H9 (cell line): ENCODE measurements at regions not wholly inside any gene's neighbourhood (a gene's known extent, or its start where the extent isn't known, plus 50 kb on each side); places are given as distances from the start of the nearest gene placed in this dataset.

Experiments
- DNase-seq: peaks from one replicate; pipeline ENCODE4 v3.0.0-alpha.2; 2017
- H2AFZ ChIP-seq: one replicate; pipeline ENCODE4 v1.6.1; 2013; ENCODE audit warnings: mild to moderate bottlenecking, low read length, control low read depth, moderate library complexity
- H2AK5ac ChIP-seq: 2 replicates; pipeline ENCODE4 v1.6.1; 2013; ENCODE audit warnings: low read length, control low read depth, mixed read lengths; ENCODE audit not compliant: insufficient read length
- H2BK120ac ChIP-seq: one replicate; pipeline ENCODE4 v1.6.1; 2013; ENCODE audit warnings: low read depth, mild to moderate bottlenecking, low read length, control low read depth, inconsistent platforms; ENCODE audit not compliant: poor library complexity, severe bottlenecking
- H2BK12ac ChIP-seq: 2 replicates; pipeline ENCODE4 v1.6.1; 2013; ENCODE audit warnings: low read length, control low read depth, mixed read lengths, low read depth; ENCODE audit not compliant: insufficient read length
- H2BK15ac ChIP-seq: 2 replicates; pipeline ENCODE4 v1.6.1; 2013; ENCODE audit warnings: low read depth, low read length, control low read depth
- H2BK20ac ChIP-seq: one replicate; pipeline ENCODE4 v1.6.1; 2013; ENCODE audit warnings: low read depth, mild to moderate bottlenecking, low read length, control low read depth, inconsistent platforms; ENCODE audit not compliant: poor library complexity, severe bottlenecking
- H2BK5ac ChIP-seq: 2 replicates; pipeline ENCODE4 v1.6.1; 2013; ENCODE audit warnings: low read length, control low read depth, mixed read lengths; ENCODE audit not compliant: insufficient read length
- H3K14ac ChIP-seq: 2 replicates; pipeline ENCODE4 v1.6.1; 2013; ENCODE audit warnings: low read length, control low read depth; ENCODE audit not compliant: insufficient read depth
- H3K18ac ChIP-seq: 2 replicates; pipeline ENCODE4 v1.6.1; 2013; ENCODE audit warnings: low read depth, mild to moderate bottlenecking, mixed read lengths, low read length, control low read depth; ENCODE audit not compliant: insufficient read length
- H3K23ac ChIP-seq: 2 replicates; pipeline ENCODE4 v1.6.1; 2013; ENCODE audit warnings: low read length, control low read depth, mixed read lengths, low read depth; ENCODE audit not compliant: insufficient read length
- H3K23me2 ChIP-seq: 2 replicates; pipeline ENCODE4 v1.6.1; 2013; ENCODE audit warnings: low read depth, mild to moderate bottlenecking, mixed read lengths, low read length, control low read depth; ENCODE audit not compliant: insufficient read length, poor library complexity, severe bottlenecking
- H3K27ac ChIP-seq: 2 replicates; pipeline ENCODE4 v1.5.1; 2013; ENCODE audit warnings: low read length, control low read depth, mixed read lengths, low read depth; ENCODE audit not compliant: insufficient read length
- H3K27me3 ChIP-seq: 2 replicates; pipeline ENCODE4 v1.6.1; 2013; ENCODE audit warnings: low read length, control low read depth, inconsistent platforms; ENCODE audit not compliant: insufficient read depth
- H3K4ac ChIP-seq: 2 replicates; pipeline ENCODE4 v1.6.1; 2013; ENCODE audit warnings: low read depth, mild to moderate bottlenecking, control low read depth, inconsistent platforms, low read length, moderate library complexity
- H3K4me1 ChIP-seq: 2 replicates; pipeline ENCODE4 v1.6.1; 2013; ENCODE audit warnings: low read length, control low read depth, inconsistent platforms; ENCODE audit not compliant: insufficient read depth
- H3K4me2 ChIP-seq: 2 replicates; pipeline ENCODE4 v1.6.1; 2013; ENCODE audit warnings: low read length, control low read depth, mixed read lengths; ENCODE audit not compliant: insufficient read length, insufficient read depth
- H3K56ac ChIP-seq: 2 replicates; pipeline ENCODE4 v1.6.1; 2013; ENCODE audit warnings: low read depth, mild to moderate bottlenecking, mixed read lengths, low read length, control low read depth; ENCODE audit not compliant: insufficient read length
- H3K79me1 ChIP-seq: 2 replicates; pipeline ENCODE4 v1.6.1; 2013; ENCODE audit warnings: low read depth, mild to moderate bottlenecking, moderate library complexity, low read length, control low read depth, inconsistent platforms; ENCODE audit not compliant: insufficient read depth, poor library complexity, severe bottlenecking
- H3K79me2 ChIP-seq: 2 replicates; pipeline ENCODE4 v1.6.1; 2013; ENCODE audit warnings: low read length, control low read depth, inconsistent platforms; ENCODE audit not compliant: insufficient read depth
- H3K9ac ChIP-seq: 2 replicates; pipeline ENCODE4 v1.6.1; 2013; ENCODE audit warnings: low read length, control low read depth, mixed read lengths; ENCODE audit not compliant: insufficient read length; ENCODE audit errors: extremely low read depth
- H3K9me3 ChIP-seq: one replicate; pipeline ENCODE4 v1.6.1; 2013; ENCODE audit warnings: low read depth, low read length, inconsistent platforms; ENCODE audit not compliant: control insufficient read depth
- H3T11ph ChIP-seq: one replicate; pipeline ENCODE4 v1.6.1; 2013; ENCODE audit warnings: mild to moderate bottlenecking, low read length, control low read depth, inconsistent platforms
- H4K20me1 ChIP-seq: one replicate; pipeline ENCODE4 v1.6.1; 2013; ENCODE audit not compliant: control insufficient read depth, insufficient read length, insufficient read depth
- H4K5ac ChIP-seq: 2 replicates; pipeline ENCODE4 v1.6.1; 2013; ENCODE audit warnings: low read depth, mild to moderate bottlenecking, mixed read lengths, low read length, control low read depth; ENCODE audit not compliant: insufficient read length
- H4K8ac ChIP-seq: replicated peaks from 2 replicates; pipeline ENCODE4 v1.6.1; 2013; ENCODE audit warnings: low read length, control low read depth, mixed read lengths, low read depth; ENCODE audit not compliant: insufficient read length
- H4K91ac ChIP-seq: 2 replicates; pipeline ENCODE4 v1.6.1; 2013; ENCODE audit warnings: low read depth, mild to moderate bottlenecking, moderate library complexity, mixed read lengths, low read length, control low read depth; ENCODE audit not compliant: insufficient read length
- H3K27ac Mint-ChIP-seq, 3 experiments: 2 replicates in 2 of 3; 3 replicates in 1 of 3; pipeline ENCODE4 v1.8.0; 2020 to 2021; ENCODE audit warnings: mixed read lengths in 3 of 3, mild to moderate bottlenecking in 1 of 3, moderate library complexity in 1 of 3
- H3K27me3 Mint-ChIP-seq: 2 replicates; pipeline ENCODE4 v1.8.0; 2021; ENCODE audit warnings: low read depth, mild to moderate bottlenecking, moderate library complexity, mixed read lengths
- H3K36me3 Mint-ChIP-seq, 3 experiments: 2 replicates in 2 of 3; 3 replicates in 1 of 3; pipeline ENCODE4 v1.8.0; 2020 to 2021; ENCODE audit warnings: low read depth in 3 of 3, mixed read lengths in 3 of 3; ENCODE audit not compliant: insufficient read depth in 1 of 3
- H3K4me1 Mint-ChIP-seq, 2 experiments: 2 replicates each; pipeline ENCODE4 v1.8.0; 2020; ENCODE audit warnings: mixed read lengths in 2 of 2
- H3K4me3 Mint-ChIP-seq, 2 experiments: 2 replicates in 1 of 2; 3 replicates in 1 of 2; pipeline ENCODE4 v1.8.0; 2020 to 2021; ENCODE audit warnings: mild to moderate bottlenecking in 2 of 2, mixed read lengths in 2 of 2, moderate library complexity in 1 of 2
- H3K9me3 Mint-ChIP-seq, 2 experiments: 2 replicates in 1 of 2; 3 replicates in 1 of 2; pipeline ENCODE4 v1.8.0; 2020; ENCODE audit warnings: mild to moderate bottlenecking in 2 of 2, mixed read lengths in 2 of 2, moderate library complexity in 1 of 2
- CTCF ChIP-seq: fragments of 200-600 bp; sonication (generic); conservative IDR thresholded peaks from 3 replicates; pipeline ENCODE4 v1.8.0; 2021; ENCODE audit warnings: antibody characterized with exemption, mild to moderate bottlenecking
- WGBS: extraction: QIAGEN DNeasy Blood & Tissue Kit; methylation state at CpG from one replicate; pipeline ENCODE4 v1.1.7; 2013; ENCODE audit warnings: missing lambda C conversion rate, low lambda C conversion rate, mixed read lengths; ENCODE audit not compliant: insufficient read length; ENCODE audit errors: extremely low coverage; 5-methylcytosine and 5-hydroxymethylcytosine counted together

- Histone ChIP-seq H3K18ac (no peak overlapping the region), H3T11ph (no peak overlapping the region), H4K5ac (no peak overlapping the region), H3K4ac (no peak overlapping the region), H3K56ac (no peak overlapping the region), H3K27ac (no peak overlapping the region), H3K4me1 (peaks cover 11% of the 10 kb centered on the region), H2BK12ac (peak overlapping the region; percentile 57), H3K9ac (no peak overlapping the region), H2AK5ac (no peak overlapping the region), H2BK15ac (no peak overlapping the region), H3K4me2 (no peak overlapping the region), H3K23ac (no peak overlapping the region), H3K9me3 (no peaks in the 10 kb centered on the region), H2BK5ac (no peak overlapping the region), H2BK120ac (no peak overlapping the region), H4K91ac (no peak overlapping the region), H3K79me2 (no peaks in the 10 kb centered on the region), H2AFZ (no peak overlapping the region), H4K20me1 (no peaks in the 10 kb centered on the region), H2BK20ac (no peak overlapping the region), H3K27me3 (no peaks in the 10 kb centered on the region), H3K14ac (no peak overlapping the region), H4K8ac (no peak overlapping the region), H3K23me2 (no peaks in the 10 kb centered on the region), H3K79me1 (no peaks in the 10 kb centered on the region)
- DNase-seq = no peak
- TF ChIP-seq CTCF = no peak
- H3K4me3 Mint-ChIP-seq = no peak overlapping the region
- H3K27me3 Mint-ChIP-seq = no peaks in the 10 kb centered on the region
- peaks cover 7 to 9% of the 10 kb centered on the region in 2 experiments for H3K9me3 Mint-ChIP-seq
- H3K36me3 Mint-ChIP-seq = peaks cover 0 to 9% (median 4%) of the 10 kb centered on the region in 3 experiments; a peak in 4 of 7 replicates
- peak overlapping the region in 1 of 3 experiments; percentile 77; a peak in 1 of 7 replicates for H3K27ac Mint-ChIP-seq
- WGBS = no CpG with 5 or more reads among the region's 1 CpG
- H3K4me1 Mint-ChIP-seq = peaks cover 42 to 47% of the 10 kb centered on the region in 2 experiments
These were observed 411.2 kb upstream of the TBL1XR1 start for GRCh38 chr3:177608443-177608842.
